Gastrocnemius medialis (tissue), 4 donors: ENCODE measurements at regions not wholly inside any gene's neighbourhood (a gene's known extent, or its start where the extent isn't known, plus 50 kb on each side); places are given as distances from the start of the nearest gene placed in this dataset.

Source experiments
- CTCF ChIP-seq, 5 experiments: fragments of 450-650 bp in 3 of 5; fragments of 200-600 bp in 2 of 5; sonication (generic) in 2 of 5; IDR thresholded peaks in 4 of 5; conservative IDR thresholded peaks in 1 of 5; 1 replicate in 4 of 5; 2 replicates in 1 of 5; pipeline ENCODE4 v1.5.1; 2016 to 2019; ENCODE audit warnings: antibody characterized with exemption in 5 of 5, mild to moderate bottlenecking in 3 of 5, moderate library complexity in 3 of 5
- POLR2A ChIP-seq, 2 donors: fragments of 450-650 bp; IDR thresholded peaks; one replicate each; pipeline ENCODE4 v1.6.1; 2017; ENCODE audit warnings: antibody characterized with exemption in 2 of 2, mild to moderate bottlenecking in 2 of 2, moderate library complexity in 2 of 2

GRCh38 chr6:21869085-21869771 lies 275.7 kb downstream of the SOX4 start:
- TF ChIP-seq POLR2A (IDR thresholded peaks at IDR 0.05) (no peak), CTCF (IDR thresholded peaks at IDR 0.05 in 4 of 5, conservative IDR thresholded peaks at IDR 0.05 in 1 of 5) (no peak)
